A673 (cell line): ENCODE measurements at regions not wholly inside any gene's neighbourhood (a gene's known extent, or its start where the extent isn't known, plus 50 kb on each side); places are given as distances from the start of the nearest gene placed in this dataset.

ENCODE experiments used
- BruUV-seq: library from RNA; stranded (reverse); fragments of 400-500 nt; replicated peaks from 2 replicates; lab custom pipeline; 2021; lab: Mats Ljungman, UMichigan
- CTCF ChIA-PET: fragments of 300-600 bp; sonication (Branson Sonifier 250); formaldehyde crosslinking; loops from one replicate; lab custom pipeline; 2022; ENCODE audit warnings: antibody characterized with exemption; lab: Charles Lee
- POLR2A ChIA-PET: fragments of 300-600 bp; sonication (Branson Sonifier 250); formaldehyde crosslinking; loops from one replicate; lab custom pipeline; 2022; ENCODE audit warnings: antibody characterized with exemption; ENCODE audit not compliant: low non-redundant PET; lab: Charles Lee
- DNase-seq: peaks from one replicate; pipeline ENCODE4 v3.0.0-alpha.2; 2015; ENCODE audit warnings: low spot score
- H3K27ac ChIP-seq: fragments of 200-600 bp; sonication (generic); 2 replicates; pipeline ENCODE4 v1.5.1; 2016; ENCODE audit warnings: mixed run types, low read depth, mild to moderate bottlenecking, mixed read lengths, antibody characterized with exemption, low read length; ENCODE audit not compliant: poor library complexity, severe bottlenecking
- H3K27me3 ChIP-seq: fragments of 200-600 bp; sonication (generic); replicated peaks from 2 replicates; pipeline ENCODE4 v1.6.1; 2017; ENCODE audit warnings: mixed run types, low read depth, mild to moderate bottlenecking, mixed read lengths, antibody characterized with exemption, low read length; ENCODE audit not compliant: insufficient read depth, poor library complexity
- H3K36me3 ChIP-seq: fragments of 200-600 bp; sonication (generic); 2 replicates; pipeline ENCODE4 v1.6.1; 2016; ENCODE audit warnings: mixed run types, mild to moderate bottlenecking, mixed read lengths, antibody characterized with exemption, low read length; ENCODE audit not compliant: insufficient read depth, poor library complexity, severe bottlenecking
- H3K4me1 ChIP-seq: fragments of 200-600 bp; sonication (generic); 2 replicates; pipeline ENCODE4 v1.6.1; 2017; ENCODE audit warnings: mixed run types, mild to moderate bottlenecking, mixed read lengths, antibody characterized with exemption, low read length; ENCODE audit not compliant: insufficient read depth, poor library complexity, severe bottlenecking
- H3K4me3 ChIP-seq: fragments of 200-600 bp; sonication (generic); 2 replicates; pipeline ENCODE4 v1.5.1; 2016; ENCODE audit warnings: low read depth, mixed run types, mild to moderate bottlenecking, mixed read lengths, low read length; ENCODE audit not compliant: poor library complexity, severe bottlenecking
- H3K9me3 ChIP-seq: fragments of 200-600 bp; sonication (generic); 2 replicates; pipeline ENCODE4 v1.6.1; 2016; ENCODE audit warnings: mixed run types, low read depth, mild to moderate bottlenecking, mixed read lengths, antibody characterized with exemption, low read length; ENCODE audit not compliant: poor library complexity, severe bottlenecking
- EZH2 ChIP-seq: fragments of 200-600 bp; sonication (generic); IDR thresholded peaks from 2 replicates; pipeline ENCODE4 v1.6.1; 2017; ENCODE audit warnings: borderline replicate concordance, low read depth, mild to moderate bottlenecking, mixed read lengths, antibody characterized with exemption, low read length; ENCODE audit not compliant: poor library complexity, severe bottlenecking
- intact Hi-C: fragments of 100-400 bp; cut with micrococcal nuclease; formaldehyde crosslinking; loops from one replicate; pipeline ENCODE4 v1.10.0; 2022; ENCODE audit not compliant: unreplicated experiment
- TF ChIP-seq, protein P1 (sequence below): fragments of 300-800, 200-600 bp; sonication (generic); conservative IDR thresholded peaks from 2 replicates; pipeline ENCODE4 v1.5.1; 2017; ENCODE audit warnings: low read depth, mild to moderate bottlenecking, antibody characterized with exemption, low read length, moderate library complexity, mixed read lengths

DNA sequence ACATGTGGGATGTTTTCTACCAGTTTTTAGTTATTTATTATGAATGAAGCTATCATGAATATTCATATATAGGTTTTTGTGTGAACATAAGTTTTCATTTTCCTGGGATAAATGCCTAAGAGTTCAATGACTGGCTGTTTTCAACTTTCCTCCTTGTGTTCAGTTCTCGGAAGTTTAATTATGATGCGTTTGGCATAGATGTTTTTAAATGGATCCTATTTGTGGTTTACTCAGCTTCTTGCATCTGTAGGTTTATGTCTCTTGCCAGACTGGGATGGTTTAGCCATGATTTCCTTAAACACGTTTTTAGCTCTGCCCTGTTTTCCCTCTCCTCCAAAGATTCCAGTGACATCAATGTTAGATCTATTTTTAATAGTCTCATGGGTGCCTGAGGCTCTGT is 411.1 kb upstream of the CDH4 start:
- BruUV-seq: no TSS peak

DNA sequence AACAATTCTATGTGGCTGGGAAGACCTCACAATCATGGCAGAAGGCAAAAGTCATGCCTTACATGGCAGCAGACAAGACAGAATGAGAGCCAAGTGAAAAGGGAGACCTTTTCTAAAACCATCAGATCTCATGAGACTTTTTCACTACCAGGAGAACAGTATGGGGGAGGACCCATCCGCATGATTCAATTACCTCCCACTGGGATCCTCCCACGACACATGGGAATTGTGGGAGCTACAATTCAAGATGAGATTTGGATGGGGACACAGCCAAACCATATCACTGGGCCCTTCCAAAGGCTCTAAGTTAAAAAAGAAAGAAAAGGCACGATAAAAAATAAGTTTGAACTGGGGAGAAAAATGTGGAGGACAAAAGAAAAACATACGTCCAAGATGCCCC is 406.9 kb upstream of the CDH4 start:
- ChIA-PET CTCF (no interaction called here), POLR2A (no interaction called here)
- intact Hi-C loops: no loop called here

More for the DNA sequence above, 411.1 kb upstream of the CDH4 start:
- no peak for DNase-seq
- H3K36me3 ChIP-seq: no peaks in the 10 kb centered on the region
- ChIA-PET CTCF (no interaction called here), POLR2A (no interaction called here)
- no peak for TF ChIP-seq EZH2
- TF ChIP-seq, protein P1, sequence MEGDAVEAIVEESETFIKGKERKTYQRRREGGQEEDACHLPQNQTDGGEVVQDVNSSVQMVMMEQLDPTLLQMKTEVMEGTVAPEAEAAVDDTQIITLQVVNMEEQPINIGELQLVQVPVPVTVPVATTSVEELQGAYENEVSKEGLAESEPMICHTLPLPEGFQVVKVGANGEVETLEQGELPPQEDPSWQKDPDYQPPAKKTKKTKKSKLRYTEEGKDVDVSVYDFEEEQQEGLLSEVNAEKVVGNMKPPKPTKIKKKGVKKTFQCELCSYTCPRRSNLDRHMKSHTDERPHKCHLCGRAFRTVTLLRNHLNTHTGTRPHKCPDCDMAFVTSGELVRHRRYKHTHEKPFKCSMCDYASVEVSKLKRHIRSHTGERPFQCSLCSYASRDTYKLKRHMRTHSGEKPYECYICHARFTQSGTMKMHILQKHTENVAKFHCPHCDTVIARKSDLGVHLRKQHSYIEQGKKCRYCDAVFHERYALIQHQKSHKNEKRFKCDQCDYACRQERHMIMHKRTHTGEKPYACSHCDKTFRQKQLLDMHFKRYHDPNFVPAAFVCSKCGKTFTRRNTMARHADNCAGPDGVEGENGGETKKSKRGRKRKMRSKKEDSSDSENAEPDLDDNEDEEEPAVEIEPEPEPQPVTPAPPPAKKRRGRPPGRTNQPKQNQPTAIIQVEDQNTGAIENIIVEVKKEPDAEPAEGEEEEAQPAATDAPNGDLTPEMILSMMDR: no peak
- no peaks in the 10 kb centered on the region for H3K27me3 ChIP-seq
- H3K27ac ChIP-seq: no peak overlapping the region
- H3K4me1 ChIP-seq: no peaks in the 10 kb centered on the region
- no peak overlapping the region for H3K4me3 ChIP-seq
- H3K9me3 ChIP-seq: no peaks in the 10 kb centered on the region
- intact Hi-C loops: no loop called here

DNA sequence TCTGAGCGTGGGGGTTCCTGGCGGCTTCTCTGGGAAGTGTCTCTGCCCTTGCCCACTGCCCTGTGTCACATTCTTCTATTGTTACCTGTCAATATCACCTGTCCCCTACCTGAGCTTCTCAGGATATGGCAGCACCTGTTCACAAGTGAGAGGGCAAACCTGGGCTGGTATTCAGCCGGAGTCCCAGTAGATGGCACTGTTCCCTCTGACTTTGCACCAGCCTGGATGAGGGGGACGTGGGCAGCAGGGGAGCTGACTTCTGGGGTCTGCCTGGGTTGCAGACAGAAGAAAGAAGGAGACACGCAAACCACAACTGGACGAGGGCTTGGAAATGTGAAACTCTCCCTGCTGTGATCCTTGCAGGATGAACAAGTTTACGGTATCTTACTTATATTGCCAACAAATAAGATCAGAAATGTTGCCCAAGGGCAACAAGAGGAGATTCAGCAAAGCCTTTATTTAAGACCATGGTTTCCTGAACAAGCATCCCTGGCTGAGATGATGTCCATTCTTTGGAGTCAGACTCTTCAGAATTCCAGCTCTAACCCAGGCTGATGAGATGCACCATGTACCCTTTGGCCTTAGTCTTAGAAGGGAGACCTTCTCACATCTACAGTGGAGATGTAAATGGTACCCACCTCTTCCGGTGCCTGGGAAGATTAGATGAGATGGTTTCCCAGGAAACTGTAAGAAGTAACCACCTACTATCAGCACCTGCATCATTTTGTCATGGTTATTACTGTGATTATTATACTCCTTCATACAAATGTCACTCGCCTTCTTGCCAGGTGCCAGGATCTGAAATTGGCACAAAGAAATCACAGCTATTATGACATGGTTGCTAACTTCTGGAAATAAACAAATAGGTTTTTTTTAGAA is 400.0 kb upstream of the CDH4 start:
- Histone ChIP-seq H3K27me3 (peaks cover 21% of the 10 kb centered on the region), H3K9me3 (no peaks in the 10 kb centered on the region), H3K27ac (no peak overlapping the region), H3K4me3 (no peak overlapping the region), H3K4me1 (no peaks in the 10 kb centered on the region), H3K36me3 (no peaks in the 10 kb centered on the region)
- DNase-seq: peak; percentile 19
- TF ChIP-seq EZH2: no peak
- TF ChIP-seq, protein P1: peak; percentile 65
- BruUV-seq: no TSS peak
- intact Hi-C loops: loop anchor here (5.0 kb wide), 1 partner anchor 375 kb away; no protein-coding TSS in a partner anchor
- ChIA-PET CTCF (no interaction called here), POLR2A (no interaction called here)

More for the DNA sequence above, 406.9 kb upstream of the CDH4 start:
- Histone ChIP-seq H3K9me3 (no peaks in the 10 kb centered on the region), H3K36me3 (no peaks in the 10 kb centered on the region), H3K27ac (no peak overlapping the region), H3K4me1 (no peaks in the 10 kb centered on the region), H3K4me3 (no peak overlapping the region), H3K27me3 (peaks cover 21% of the 10 kb centered on the region)
- TF ChIP-seq, protein P1: no peak
- TF ChIP-seq EZH2: no peak
- BruUV-seq: no TSS peak
- no peak for DNase-seq
